Activated T-cell treated with anti-CD3 and anti-CD28 coated beads, Interleukin-2, amount 50 U/mL, for 4 hours (primary cell): ENCODE measurements at regions not wholly inside any gene's neighbourhood (a gene's known extent, or its start where the extent isn't known, plus 50 kb on each side); places are given as distances from the start of the nearest gene placed in this dataset.
A peak's percentile ranks its signal among the peaks of the same experiment; 100 is the strongest.
"Not testable (repeated sequence)": the region's sequence is repeated elsewhere in the genome, so short reads cannot be mapped to it uniquely, and the experiment has no call there.

Source experiments
- ATAC-seq, 2 donors: fragments of 200-7000 bp; cut with Tn5 transposase; one replicate each; pipeline ENCODE4 v1.10.0; 2021
- DNase-seq: peaks from one replicate; pipeline ENCODE4 v3.0.0-alpha.2; 2020
- H3K27me3 Mint-ChIP-seq: one replicate; pipeline ENCODE4 v1.8.0; 2021; ENCODE audit warnings: low read depth, mixed read lengths
- H3K36me3 Mint-ChIP-seq: one replicate; pipeline ENCODE4 v1.8.0; 2022; ENCODE audit warnings: mixed read lengths; ENCODE audit not compliant: insufficient read depth
- H3K4me1 Mint-ChIP-seq: one replicate; pipeline ENCODE4 v1.8.0; 2021; ENCODE audit warnings: low read depth, mixed read lengths
- H3K4me3 Mint-ChIP-seq: one replicate; pipeline ENCODE4 v1.8.0; 2021; ENCODE audit warnings: mild to moderate bottlenecking, moderate library complexity, mixed read lengths
- H3K9me3 Mint-ChIP-seq: one replicate; pipeline ENCODE4 v1.8.0; 2021; ENCODE audit warnings: mixed read lengths

DNA sequence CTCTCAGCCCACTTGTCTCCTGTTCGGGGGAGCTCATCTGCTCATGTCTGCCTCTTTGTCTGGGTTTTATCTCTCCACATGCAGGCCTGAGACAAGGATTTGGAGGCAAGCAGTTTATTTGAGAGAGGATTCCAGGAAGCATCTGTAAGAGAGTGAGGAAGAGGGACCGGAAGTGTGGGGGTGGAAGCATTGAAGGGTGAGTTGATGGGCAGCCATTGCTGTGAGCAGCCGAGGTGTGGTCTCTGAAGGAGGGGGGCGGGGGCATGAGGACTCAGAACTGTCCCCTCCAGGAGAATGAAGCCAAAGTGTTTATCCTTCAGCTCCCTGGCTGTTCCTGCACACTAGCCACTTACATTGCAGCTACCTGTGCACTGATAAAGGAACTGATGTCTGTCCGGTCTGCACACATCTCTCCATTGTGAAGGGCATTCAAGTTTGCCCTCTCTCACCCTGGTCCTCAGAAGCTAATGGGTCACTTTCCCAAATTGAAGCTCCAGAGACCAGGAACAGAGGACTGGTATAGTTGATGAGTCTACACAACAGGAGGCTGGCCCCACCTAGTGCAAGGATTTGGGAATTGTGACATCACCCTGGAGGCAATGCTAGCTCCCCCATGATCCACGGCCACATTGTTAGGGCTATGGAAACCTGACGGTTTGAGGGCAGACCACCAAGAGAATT, 100.5 kb upstream of the FOXA2 start:
- no peak for ATAC-seq
- Mint-ChIP-seq H3K9me3 (no peaks in the 10 kb centered on the region), H3K36me3 (no peaks in the 10 kb centered on the region), H3K27me3 (no peaks in the 10 kb centered on the region), H3K4me1 (no peaks in the 10 kb centered on the region), H3K4me3 (no peak overlapping the region)
- no peak for DNase-seq

- Mint-ChIP-seq H3K9me3 (no peaks in the 10 kb centered on the region), H3K4me1 (no peaks in the 10 kb centered on the region), H3K36me3 (no peaks in the 10 kb centered on the region), H3K4me3 (no peak overlapping the region), H3K27me3 (no peaks in the 10 kb centered on the region)
- ATAC-seq (no peak), DNase-seq (no peak)
Measured at GRCh38 chr20:22686097-22686496, 101.7 kb upstream of the FOXA2 start.

DNA sequence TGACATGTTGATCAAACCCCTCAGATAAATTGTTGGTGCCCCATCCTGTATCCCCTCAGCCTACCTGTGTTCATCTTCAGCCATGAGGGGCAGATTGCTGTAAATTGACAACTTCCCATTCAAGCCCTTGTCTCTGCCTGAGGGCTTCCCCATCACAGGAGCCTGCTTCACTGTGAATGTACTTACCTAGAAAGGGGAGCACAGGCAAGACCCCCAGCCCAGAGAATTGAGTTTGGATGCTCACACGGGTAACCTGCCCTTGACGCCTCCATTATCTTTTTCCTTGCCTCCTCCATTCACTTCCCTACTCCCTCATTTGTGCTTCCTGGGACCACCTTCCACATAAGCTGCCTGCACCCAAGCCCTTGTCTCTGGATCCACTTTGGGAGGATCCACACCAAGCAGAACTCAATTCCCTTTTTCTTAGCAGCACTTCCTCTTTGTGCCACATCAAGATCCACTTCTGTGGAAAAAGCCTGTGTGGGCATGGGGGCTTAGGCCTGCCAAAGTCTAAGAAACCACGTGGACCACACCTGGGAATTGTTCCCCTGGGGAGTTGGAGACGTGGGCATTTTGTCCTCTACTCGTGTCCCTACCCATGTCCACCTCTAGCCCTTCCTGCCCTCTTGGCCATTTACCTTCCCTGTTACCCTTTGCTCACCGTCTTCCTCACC, 103.4 kb upstream of the FOXA2 start:
- no peak overlapping the region for H3K4me3 Mint-ChIP-seq
- peaks cover 4% of the 10 kb centered on the region for H3K27me3 Mint-ChIP-seq
- ATAC-seq (no peak), DNase-seq (no peak)
- no peaks in the 10 kb centered on the region for H3K4me1 Mint-ChIP-seq
- no peaks in the 10 kb centered on the region for H3K36me3 Mint-ChIP-seq
- no peaks in the 10 kb centered on the region for H3K9me3 Mint-ChIP-seq

DNA sequence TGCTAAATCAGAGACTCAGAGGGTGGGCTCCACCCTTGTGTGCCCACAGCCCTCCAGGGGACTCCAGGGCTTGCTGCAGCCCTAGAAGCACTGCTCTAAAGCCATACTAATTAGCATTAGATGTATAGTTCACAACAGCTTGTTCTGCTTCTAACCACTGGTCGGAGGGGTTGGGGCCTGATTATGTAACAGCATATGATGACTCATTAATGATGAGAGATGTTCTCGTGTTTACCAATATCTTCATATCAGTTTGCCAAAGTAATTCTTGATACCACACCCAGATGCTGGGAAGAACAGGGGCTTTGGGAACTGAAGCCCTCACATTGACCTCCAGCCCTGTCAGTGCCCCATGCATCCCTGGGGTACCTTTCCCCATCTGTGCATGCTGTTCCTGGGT, 104.1 kb upstream of the FOXA2 start:
- Mint-ChIP-seq H3K4me3 (no peak overlapping the region), H3K9me3 (no peaks in the 10 kb centered on the region), H3K27me3 (peaks cover 4% of the 10 kb centered on the region), H3K36me3 (no peaks in the 10 kb centered on the region), H3K4me1 (no peaks in the 10 kb centered on the region)
- DNase-seq (no peak), ATAC-seq (no peak)

- Mint-ChIP-seq H3K36me3 (no peaks in the 10 kb centered on the region), H3K4me3 (no peak overlapping the region), H3K27me3 (peaks cover 4% of the 10 kb centered on the region), H3K9me3 (no peaks in the 10 kb centered on the region), H3K4me1 (no peaks in the 10 kb centered on the region)
- DNase-seq, result no peak
- no peak for ATAC-seq
Measured at GRCh38 chr20:22689266-22689665, 104.9 kb upstream of the FOXA2 start.

DNA sequence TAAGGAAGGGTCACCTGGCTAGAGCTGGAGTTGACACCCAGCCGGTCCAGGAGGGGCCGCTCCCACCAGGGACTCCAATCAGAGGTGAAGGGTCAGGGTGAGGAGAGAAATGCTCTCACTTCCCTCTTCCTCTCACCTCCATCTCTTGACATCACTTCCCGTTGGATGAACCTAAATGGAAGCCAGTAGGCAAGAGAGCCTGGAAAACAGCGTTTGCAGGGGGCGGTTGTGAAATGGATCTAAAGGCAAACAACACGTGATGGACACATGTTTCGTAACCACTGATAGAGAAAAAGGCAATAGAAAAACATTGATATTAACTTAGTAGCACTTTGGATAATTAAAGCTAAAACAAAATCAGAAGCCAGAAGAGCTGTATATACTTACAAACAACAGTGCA, 105.6 kb upstream of the FOXA2 start:
- no peak overlapping the region for H3K4me3 Mint-ChIP-seq
- ATAC-seq, result no peak
- H3K36me3 Mint-ChIP-seq, result no peaks in the 10 kb centered on the region
- DNase-seq, result no peak
- H3K4me1 Mint-ChIP-seq, result no peaks in the 10 kb centered on the region
- H3K9me3 Mint-ChIP-seq, result no peaks in the 10 kb centered on the region
- peaks cover 4% of the 10 kb centered on the region for H3K27me3 Mint-ChIP-seq

DNA sequence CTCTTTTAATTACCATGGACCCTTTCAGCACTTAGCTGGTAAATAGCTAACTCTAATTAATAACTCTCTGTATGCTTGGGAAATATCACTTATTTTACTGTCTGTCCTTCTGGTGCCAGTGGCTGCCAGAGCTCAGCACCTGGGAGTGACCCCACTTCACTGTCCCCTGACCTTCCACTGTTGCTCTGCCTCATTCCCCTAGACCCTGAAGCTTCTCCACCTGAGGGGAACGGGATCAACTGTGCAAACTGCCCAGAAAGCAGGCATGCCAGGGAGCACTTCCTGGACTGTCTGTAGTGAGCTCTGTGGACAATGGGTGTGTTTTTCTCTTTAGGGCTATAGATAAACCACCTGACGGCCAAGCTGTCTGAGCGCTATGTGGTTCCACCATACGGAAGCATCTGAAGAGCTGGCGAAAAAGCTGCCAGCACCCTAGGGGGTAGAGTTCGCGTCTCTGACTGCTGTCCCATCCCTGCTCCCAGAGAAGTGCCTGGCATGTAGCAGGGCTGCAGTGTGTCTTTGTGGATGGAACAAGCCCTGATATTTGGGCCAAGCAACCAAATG, 106.3 kb upstream of the FOXA2 start:
- Mint-ChIP-seq H3K4me1 (no peaks in the 10 kb centered on the region), H3K36me3 (no peaks in the 10 kb centered on the region)

GRCh38 chr20:22691369-22692118, 107.2 kb upstream of the FOXA2 start:
- Mint-ChIP-seq H3K36me3 (no peaks in the 10 kb centered on the region), H3K4me1 (no peaks in the 10 kb centered on the region), H3K27me3 (peaks cover 4% of the 10 kb centered on the region), H3K9me3 (no peaks in the 10 kb centered on the region), H3K4me3 (no peak overlapping the region)
- ATAC-seq (peak; percentile 58 to 62), DNase-seq (peak; percentile 8)

More for the DNA sequence above, 106.3 kb upstream of the FOXA2 start:
- ATAC-seq (no peak), DNase-seq (no peak)
- no peak overlapping the region for H3K4me3 Mint-ChIP-seq
- no peaks in the 10 kb centered on the region for H3K9me3 Mint-ChIP-seq
- H3K27me3 Mint-ChIP-seq, result peaks cover 4% of the 10 kb centered on the region

DNA sequence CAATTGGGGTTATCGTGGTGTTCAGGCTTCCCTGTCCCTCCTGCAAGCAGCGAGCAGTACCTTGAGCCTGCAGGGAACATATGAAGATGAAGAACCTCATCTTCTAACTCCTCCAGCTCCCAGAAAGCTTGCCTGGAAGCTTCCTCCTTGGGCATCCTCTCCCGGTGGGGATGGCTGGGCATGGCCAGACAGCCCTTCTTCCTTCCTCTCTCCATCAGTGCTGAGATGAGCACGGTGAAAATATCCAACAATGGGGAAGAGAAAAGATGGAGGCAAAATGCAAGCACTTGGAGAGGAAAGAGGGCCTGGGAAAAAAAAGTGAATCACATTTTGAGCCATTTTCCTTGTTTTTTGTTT, 107.7 kb upstream of the FOXA2 start:
- H3K9me3 Mint-ChIP-seq, result no peaks in the 10 kb centered on the region
- peaks cover 4% of the 10 kb centered on the region for H3K27me3 Mint-ChIP-seq
- ATAC-seq (no peak), DNase-seq (no peak)
- H3K4me1 Mint-ChIP-seq, result no peaks in the 10 kb centered on the region
- no peaks in the 10 kb centered on the region for H3K36me3 Mint-ChIP-seq
- no peak overlapping the region for H3K4me3 Mint-ChIP-seq

DNA sequence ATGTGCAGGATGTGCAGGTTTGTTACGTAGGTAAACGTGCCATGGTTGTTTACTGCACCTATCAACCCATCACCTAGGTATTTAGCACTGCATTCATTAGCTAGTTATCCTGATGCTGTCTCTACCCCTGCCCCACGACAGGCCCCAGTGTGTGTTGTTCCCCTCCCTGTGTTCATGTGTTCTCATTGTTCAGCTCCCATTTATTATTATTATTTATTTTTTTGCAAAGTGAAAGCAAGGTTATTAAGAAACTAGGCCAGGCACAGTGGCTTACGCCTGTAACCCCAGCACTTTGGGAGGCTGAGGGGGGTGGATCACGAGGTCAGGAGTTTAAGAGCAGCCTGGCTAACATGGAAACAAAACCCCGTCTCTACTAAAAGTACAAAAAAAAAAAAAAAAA, 108.2 kb upstream of the FOXA2 start:
- H3K4me1 Mint-ChIP-seq, DNase-seq, H3K27me3 Mint-ChIP-seq, H3K9me3 Mint-ChIP-seq, ATAC-seq, H3K4me3 Mint-ChIP-seq, H3K36me3 Mint-ChIP-seq: not testable (repeated sequence)

- DNase-seq (no peak), ATAC-seq (no peak)
- Mint-ChIP-seq H3K4me3 (no peak overlapping the region), H3K36me3 (no peaks in the 10 kb centered on the region), H3K9me3 (no peaks in the 10 kb centered on the region), H3K27me3 (no peaks in the 10 kb centered on the region), H3K4me1 (no peaks in the 10 kb centered on the region)
Measured at GRCh38 chr20:22696759-22697158, 112.4 kb upstream of the FOXA2 start.

- Mint-ChIP-seq H3K27me3 (no peaks in the 10 kb centered on the region), H3K4me3 (no peak overlapping the region), H3K4me1 (no peaks in the 10 kb centered on the region), H3K36me3 (no peaks in the 10 kb centered on the region), H3K9me3 (peaks cover 3% of the 10 kb centered on the region)
- DNase-seq, result no peak
- ATAC-seq, result no peak
Measured at GRCh38 chr20:22698259-22698842, 114.0 kb upstream of the FOXA2 start.

DNA sequence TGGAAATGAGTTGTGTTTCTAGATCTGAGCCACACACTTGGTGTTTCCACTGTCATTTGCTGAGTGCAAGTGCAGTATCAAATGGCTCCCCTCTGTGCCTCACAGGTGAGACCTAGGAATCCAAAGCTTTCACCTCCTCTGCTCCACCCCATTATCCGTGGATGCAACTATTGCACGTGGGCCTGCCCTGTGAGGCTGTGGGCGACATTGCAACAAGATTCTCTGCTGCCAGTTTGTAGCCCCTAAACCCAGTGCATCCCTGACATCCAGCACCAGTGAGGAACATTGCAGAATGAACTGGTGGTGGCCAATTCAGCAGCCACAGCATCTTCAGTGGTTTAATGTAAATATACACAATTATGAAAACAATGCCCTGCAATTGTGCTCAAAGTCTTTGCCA, 115.0 kb upstream of the FOXA2 start:
- Mint-ChIP-seq H3K4me1 (no peaks in the 10 kb centered on the region), H3K4me3 (no peak overlapping the region), H3K36me3 (no peaks in the 10 kb centered on the region), H3K27me3 (no peaks in the 10 kb centered on the region), H3K9me3 (peaks cover 3% of the 10 kb centered on the region)
- DNase-seq, result no peak
- ATAC-seq, result no peak

GRCh38 chr20:22700367-22700766, 116.0 kb upstream of the FOXA2 start:
- Mint-ChIP-seq H3K27me3 (no peaks in the 10 kb centered on the region), H3K9me3 (peaks cover 3% of the 10 kb centered on the region), H3K4me1 (no peaks in the 10 kb centered on the region), H3K4me3 (no peak overlapping the region), H3K36me3 (no peaks in the 10 kb centered on the region)
- DNase-seq (no peak), ATAC-seq (no peak)
